ENCODE measurements at regions not wholly inside any gene's neighbourhood (a gene's known extent, or its start where the extent isn't known, plus 50 kb on each side); places are given as distances from the start of the nearest gene placed in this dataset.

- TF ChIP-seq CTCF (IDR thresholded peaks at IDR 0.05) (no peak), POLR2A (IDR thresholded peaks at IDR 0.05) (no peak), EP300 (IDR thresholded peaks at IDR 0.05) (no peak)
Measured at GRCh38 chr10:101290881-101291280, 61.6 kb upstream of the LBX1 start.

Measured in gastroesophageal sphincter (tissue), 3 donors.